A673 (cell line): ENCODE measurements at regions not wholly inside any gene's neighbourhood (a gene's known extent, or its start where the extent isn't known, plus 50 kb on each side); places are given as distances from the start of the nearest gene placed in this dataset.

Experiments
- BruUV-seq: library from RNA; stranded (reverse); fragments of 400-500 nt; replicated peaks from 2 replicates; lab custom pipeline; 2021; lab: Mats Ljungman, UMichigan
- CTCF ChIA-PET: fragments of 300-600 bp; sonication (Branson Sonifier 250); formaldehyde crosslinking; loops from one replicate; lab custom pipeline; 2022; ENCODE audit warnings: antibody characterized with exemption; lab: Charles Lee
- POLR2A ChIA-PET: fragments of 300-600 bp; sonication (Branson Sonifier 250); formaldehyde crosslinking; loops from one replicate; lab custom pipeline; 2022; ENCODE audit warnings: antibody characterized with exemption; ENCODE audit not compliant: low non-redundant PET; lab: Charles Lee
- DNase-seq: peaks from one replicate; pipeline ENCODE4 v3.0.0-alpha.2; 2015; ENCODE audit warnings: low spot score
- H3K27ac ChIP-seq: fragments of 200-600 bp; sonication (generic); 2 replicates; pipeline ENCODE4 v1.5.1; 2016; ENCODE audit warnings: mixed run types, low read depth, mild to moderate bottlenecking, mixed read lengths, antibody characterized with exemption, low read length; ENCODE audit not compliant: poor library complexity, severe bottlenecking
- H3K27me3 ChIP-seq: fragments of 200-600 bp; sonication (generic); replicated peaks from 2 replicates; pipeline ENCODE4 v1.6.1; 2017; ENCODE audit warnings: mixed run types, low read depth, mild to moderate bottlenecking, mixed read lengths, antibody characterized with exemption, low read length; ENCODE audit not compliant: insufficient read depth, poor library complexity
- H3K36me3 ChIP-seq: fragments of 200-600 bp; sonication (generic); 2 replicates; pipeline ENCODE4 v1.6.1; 2016; ENCODE audit warnings: mixed run types, mild to moderate bottlenecking, mixed read lengths, antibody characterized with exemption, low read length; ENCODE audit not compliant: insufficient read depth, poor library complexity, severe bottlenecking
- H3K4me1 ChIP-seq: fragments of 200-600 bp; sonication (generic); 2 replicates; pipeline ENCODE4 v1.6.1; 2017; ENCODE audit warnings: mixed run types, mild to moderate bottlenecking, mixed read lengths, antibody characterized with exemption, low read length; ENCODE audit not compliant: insufficient read depth, poor library complexity, severe bottlenecking
- H3K4me3 ChIP-seq: fragments of 200-600 bp; sonication (generic); 2 replicates; pipeline ENCODE4 v1.5.1; 2016; ENCODE audit warnings: low read depth, mixed run types, mild to moderate bottlenecking, mixed read lengths, low read length; ENCODE audit not compliant: poor library complexity, severe bottlenecking
- H3K9me3 ChIP-seq: fragments of 200-600 bp; sonication (generic); 2 replicates; pipeline ENCODE4 v1.6.1; 2016; ENCODE audit warnings: mixed run types, low read depth, mild to moderate bottlenecking, mixed read lengths, antibody characterized with exemption, low read length; ENCODE audit not compliant: poor library complexity, severe bottlenecking
- EZH2 ChIP-seq: fragments of 200-600 bp; sonication (generic); IDR thresholded peaks from 2 replicates; pipeline ENCODE4 v1.6.1; 2017; ENCODE audit warnings: borderline replicate concordance, low read depth, mild to moderate bottlenecking, mixed read lengths, antibody characterized with exemption, low read length; ENCODE audit not compliant: poor library complexity, severe bottlenecking
- intact Hi-C: fragments of 100-400 bp; cut with micrococcal nuclease; formaldehyde crosslinking; loops from one replicate; pipeline ENCODE4 v1.10.0; 2022; ENCODE audit not compliant: unreplicated experiment
- TF ChIP-seq, protein P1 (sequence below): fragments of 300-800, 200-600 bp; sonication (generic); conservative IDR thresholded peaks from 2 replicates; pipeline ENCODE4 v1.5.1; 2017; ENCODE audit warnings: low read depth, mild to moderate bottlenecking, antibody characterized with exemption, low read length, moderate library complexity, mixed read lengths

DNA sequence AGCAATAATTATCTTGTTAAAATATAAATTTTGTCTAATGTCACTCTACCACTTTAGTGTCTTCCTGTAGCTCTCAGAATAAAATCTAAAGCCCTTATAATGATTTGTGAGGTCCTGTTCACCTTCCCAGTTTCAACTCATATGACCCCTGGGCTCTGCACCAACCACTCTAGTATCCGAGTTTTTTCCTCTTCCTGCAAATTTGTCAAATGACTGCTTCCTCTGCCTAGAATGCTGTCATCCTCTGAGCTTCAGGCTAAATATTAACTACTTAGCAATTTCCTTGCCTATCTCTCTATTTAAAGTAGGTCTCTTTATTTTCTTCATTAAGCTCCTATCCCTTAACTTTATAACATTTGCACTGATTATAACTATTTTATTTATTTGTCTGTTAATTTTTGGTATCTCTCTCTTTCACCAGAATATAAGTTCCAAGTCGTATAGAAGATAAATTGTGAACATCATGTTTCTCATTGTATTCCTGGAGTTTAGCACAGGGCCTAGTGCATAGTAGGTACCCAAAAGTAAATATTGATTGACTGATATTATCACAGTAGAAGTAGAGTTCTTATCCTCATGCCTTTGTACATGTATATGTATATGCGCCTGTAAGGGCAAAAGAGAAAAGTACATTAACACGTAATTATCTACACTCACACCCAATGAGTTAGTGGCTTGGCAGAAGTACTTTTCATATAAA is 196.0 kb downstream of the BCAT1 start:
- no peak overlapping the region for H3K4me3 ChIP-seq
- H3K4me1 ChIP-seq = no peaks in the 10 kb centered on the region
- no TSS peak for BruUV-seq
- no peaks in the 10 kb centered on the region for H3K9me3 ChIP-seq
- H3K36me3 ChIP-seq = no peaks in the 10 kb centered on the region
- H3K27ac ChIP-seq = no peak overlapping the region
- no peaks in the 10 kb centered on the region for H3K27me3 ChIP-seq
- no peak for DNase-seq
- ChIA-PET POLR2A (no interaction called here), CTCF (no interaction called here)
- TF ChIP-seq, protein P1, sequence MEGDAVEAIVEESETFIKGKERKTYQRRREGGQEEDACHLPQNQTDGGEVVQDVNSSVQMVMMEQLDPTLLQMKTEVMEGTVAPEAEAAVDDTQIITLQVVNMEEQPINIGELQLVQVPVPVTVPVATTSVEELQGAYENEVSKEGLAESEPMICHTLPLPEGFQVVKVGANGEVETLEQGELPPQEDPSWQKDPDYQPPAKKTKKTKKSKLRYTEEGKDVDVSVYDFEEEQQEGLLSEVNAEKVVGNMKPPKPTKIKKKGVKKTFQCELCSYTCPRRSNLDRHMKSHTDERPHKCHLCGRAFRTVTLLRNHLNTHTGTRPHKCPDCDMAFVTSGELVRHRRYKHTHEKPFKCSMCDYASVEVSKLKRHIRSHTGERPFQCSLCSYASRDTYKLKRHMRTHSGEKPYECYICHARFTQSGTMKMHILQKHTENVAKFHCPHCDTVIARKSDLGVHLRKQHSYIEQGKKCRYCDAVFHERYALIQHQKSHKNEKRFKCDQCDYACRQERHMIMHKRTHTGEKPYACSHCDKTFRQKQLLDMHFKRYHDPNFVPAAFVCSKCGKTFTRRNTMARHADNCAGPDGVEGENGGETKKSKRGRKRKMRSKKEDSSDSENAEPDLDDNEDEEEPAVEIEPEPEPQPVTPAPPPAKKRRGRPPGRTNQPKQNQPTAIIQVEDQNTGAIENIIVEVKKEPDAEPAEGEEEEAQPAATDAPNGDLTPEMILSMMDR = no peak
- no peak for TF ChIP-seq EZH2
- intact Hi-C loops = no loop called here

DNA sequence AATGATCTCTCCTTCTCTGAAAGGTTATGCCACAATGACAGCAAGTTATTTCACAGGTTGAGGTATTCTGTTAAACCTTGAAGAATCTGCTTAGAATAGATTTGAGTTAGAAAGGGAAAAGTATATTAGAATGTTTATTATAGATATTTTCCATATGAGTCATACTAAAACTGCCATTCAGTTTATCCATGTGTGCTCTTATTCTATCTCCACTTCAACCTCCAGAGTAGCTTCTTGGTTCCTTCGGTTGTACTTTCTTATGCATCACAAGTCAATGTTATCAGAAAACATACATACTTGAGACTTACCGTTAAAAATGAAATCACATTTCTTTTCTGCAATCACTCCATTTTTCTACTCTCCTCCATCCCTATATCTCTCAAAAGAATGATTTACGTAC is 197.7 kb downstream of the BCAT1 start:
- Histone ChIP-seq H3K36me3 (no peaks in the 10 kb centered on the region), H3K4me3 (no peak overlapping the region), H3K4me1 (peaks cover 2% of the 10 kb centered on the region), H3K27me3 (no peaks in the 10 kb centered on the region), H3K9me3 (no peaks in the 10 kb centered on the region), H3K27ac (no peak overlapping the region)
- POLR2A ChIA-PET = no interaction called here
- CTCF ChIA-PET = interaction anchor here (0.5 kb wide), 1 partner anchor 1909 kb away, joined by 4 read pairs; no protein-coding TSS in a partner anchor
- intact Hi-C loops = no loop called here
- TF ChIP-seq, protein P1 = no peak
- no peak for TF ChIP-seq EZH2
- no TSS peak for BruUV-seq
- DNase-seq = no peak

DNA sequence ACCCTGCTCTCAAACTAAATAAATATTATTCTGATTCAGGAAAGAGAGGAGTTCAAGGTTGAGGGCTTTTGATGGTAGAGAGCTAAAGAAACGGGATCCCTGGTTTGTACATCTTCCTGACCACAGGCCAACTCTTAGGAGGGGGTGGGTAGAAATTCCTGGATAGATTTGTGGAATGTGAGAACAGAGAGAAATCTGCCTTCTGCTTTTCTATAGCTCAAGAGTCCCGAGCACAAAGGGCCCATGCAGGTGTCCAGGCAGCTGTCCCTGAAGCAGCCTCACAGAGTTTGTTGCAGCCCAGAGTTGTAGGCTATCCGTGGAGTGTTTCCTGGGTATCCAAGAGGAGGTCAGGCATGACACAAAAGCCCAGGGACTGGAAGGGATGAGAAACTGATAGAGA is 198.6 kb downstream of the BCAT1 start:
- CTCF ChIA-PET = interaction anchor here (0.6 kb wide), 1 partner anchor 1473 kb away, joined by 3 read pairs; no protein-coding TSS in a partner anchor
- Histone ChIP-seq H3K27ac (no peak overlapping the region), H3K4me3 (no peak overlapping the region), H3K27me3 (no peaks in the 10 kb centered on the region), H3K9me3 (no peaks in the 10 kb centered on the region), H3K4me1 (peaks cover 3% of the 10 kb centered on the region), H3K36me3 (no peaks in the 10 kb centered on the region)
- no TSS peak for BruUV-seq
- DNase-seq = no peak
- TF ChIP-seq, protein P1 = no peak
- no peak for TF ChIP-seq EZH2
- intact Hi-C loops = no loop called here
- POLR2A ChIA-PET = no interaction called here
